HG03196 (cell line): ENCODE measurements at regions not wholly inside any gene's neighbourhood (a gene's known extent, or its start where the extent isn't known, plus 50 kb on each side); places are given as distances from the start of the nearest gene placed in this dataset.

Experiments used
- ATAC-seq: cut with Tn5 transposase; IDR thresholded peaks from one replicate; pipeline ENCODE4 v1.9.1; 2021; ENCODE audit not compliant: unreplicated experiment

GRCh38 chr14:86597279-86597678, 1067.3 kb downstream of the FLRT2 start:
- no peak for ATAC-seq

- ATAC-seq, result no peak
These were observed 1066.1 kb downstream of the FLRT2 start for GRCh38 chr14:86596024-86596423.

GRCh38 chr14:86575141-86575540, 1045.2 kb downstream of the FLRT2 start:
- no peak for ATAC-seq

- ATAC-seq, result no peak
These were observed 1044.8 kb downstream of the FLRT2 start for GRCh38 chr14:86574778-86575129.

- no peak for ATAC-seq
These were observed 1044.3 kb downstream of the FLRT2 start for GRCh38 chr14:86574051-86574777.

- no peak for ATAC-seq
These were observed 1040.4 kb downstream of the FLRT2 start for GRCh38 chr14:86570371-86570770.

- ATAC-seq, result no peak
These were observed 1013.6 kb downstream of the FLRT2 start for GRCh38 chr14:86543521-86543920.

- no peak for ATAC-seq
These were observed 1012.0 kb downstream of the FLRT2 start for GRCh38 chr14:86541972-86542371.

GRCh38 chr14:86540636-86541247, 1010.8 kb downstream of the FLRT2 start:
- ATAC-seq, result no peak

- ATAC-seq, result no peak
These were observed 1009.6 kb downstream of the FLRT2 start for GRCh38 chr14:86539361-86540070.

- no peak for ATAC-seq
These were observed 1003.9 kb downstream of the FLRT2 start for GRCh38 chr14:86533834-86534233.

- no peak for ATAC-seq
These were observed 1002.3 kb downstream of the FLRT2 start for GRCh38 chr14:86532219-86532618.

GRCh38 chr14:86530457-86530856, 1000.5 kb downstream of the FLRT2 start:
- ATAC-seq, result no peak

- ATAC-seq, result no peak
These were observed 997.4 kb downstream of the FLRT2 start for GRCh38 chr14:86527312-86527711.

- no peak for ATAC-seq
These were observed 995.7 kb downstream of the FLRT2 start for GRCh38 chr14:86525673-86526072.

- ATAC-seq, result no peak
These were observed 991.9 kb downstream of the FLRT2 start for GRCh38 chr14:86521843-86522242.

GRCh38 chr14:86521031-86521730, 991.2 kb downstream of the FLRT2 start:
- no peak for ATAC-seq

GRCh38 chr14:86518298-86518697, 988.4 kb downstream of the FLRT2 start:
- no peak for ATAC-seq

- ATAC-seq, result no peak
These were observed 985.3 kb downstream of the FLRT2 start for GRCh38 chr14:86515195-86515594.

- no peak for ATAC-seq
These were observed 983.6 kb downstream of the FLRT2 start for GRCh38 chr14:86513564-86513963.

GRCh38 chr14:86513056-86513455, 983.1 kb downstream of the FLRT2 start:
- no peak for ATAC-seq

GRCh38 chr14:86510491-86510890, 980.5 kb downstream of the FLRT2 start:
- ATAC-seq, result no peak
